Loucy (cell line): ENCODE measurements at regions not wholly inside any gene's neighbourhood (a gene's known extent, or its start where the extent isn't known, plus 50 kb on each side); places are given as distances from the start of the nearest gene placed in this dataset.

Source experiments
- CTCF ChIP-seq: fragments of 200-600 bp; sonication (generic); conservative IDR thresholded peaks from 2 replicates; pipeline ENCODE4 v1.5.1; 2014; ENCODE audit warnings: mild to moderate bottlenecking, antibody characterized with exemption, low read length
- EZH2phosphoT487 ChIP-seq: fragments of 200-600 bp; IDR thresholded peaks from 2 replicates; pipeline ENCODE4 v1.6.1; 2018; ENCODE audit warnings: antibody characterized with exemption, mild to moderate bottlenecking, moderate library complexity, borderline replicate concordance

- TF ChIP-seq CTCF = no peak
- no peak for TF ChIP-seq EZH2phosphoT487
Measured at GRCh38 chr2:166643980-166644379, 149.9 kb upstream of the SCN7A start.
